M059J (cell line): ENCODE measurements at regions not wholly inside any gene's neighbourhood (a gene's known extent, or its start where the extent isn't known, plus 50 kb on each side); places are given as distances from the start of the nearest gene placed in this dataset.
A peak's percentile ranks its signal among the peaks of the same experiment; 100 is the strongest.

ENCODE experiments used
- DNase-seq: peaks from one replicate; pipeline ENCODE4 v3.0.0-alpha.2; 2012; ENCODE audit warnings: low read depth

DNA sequence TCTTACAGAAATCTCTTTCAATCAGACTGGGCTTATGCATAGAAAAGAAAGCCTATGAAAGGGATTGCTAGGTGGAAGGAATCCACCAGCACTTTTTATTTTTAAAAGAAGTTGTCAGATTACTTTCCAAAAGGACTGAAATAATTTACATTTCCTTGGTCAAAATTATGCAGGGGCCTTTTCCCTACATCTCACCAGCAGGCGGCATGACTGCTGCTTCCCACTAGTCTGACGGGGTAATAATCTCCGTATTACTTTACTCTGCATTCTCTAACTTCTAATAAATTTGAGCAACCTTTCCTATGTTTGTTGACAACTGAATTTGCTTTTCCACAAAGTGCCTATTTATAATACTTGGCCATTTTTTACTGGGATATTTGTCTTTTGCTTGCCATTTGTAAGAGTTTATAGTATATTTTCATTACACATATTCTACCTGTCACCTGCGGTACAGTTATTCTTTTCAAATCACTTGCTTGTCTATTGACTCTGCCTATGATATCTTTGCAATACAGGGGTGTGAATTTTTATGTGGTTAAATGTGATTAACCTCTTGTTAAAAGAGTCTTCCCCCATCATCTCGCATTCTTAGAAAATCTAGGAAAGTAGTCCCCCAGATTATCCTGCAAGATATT lies 51.9 kb upstream of the USP47 start:
- peak; percentile 54 for DNase-seq

DNA sequence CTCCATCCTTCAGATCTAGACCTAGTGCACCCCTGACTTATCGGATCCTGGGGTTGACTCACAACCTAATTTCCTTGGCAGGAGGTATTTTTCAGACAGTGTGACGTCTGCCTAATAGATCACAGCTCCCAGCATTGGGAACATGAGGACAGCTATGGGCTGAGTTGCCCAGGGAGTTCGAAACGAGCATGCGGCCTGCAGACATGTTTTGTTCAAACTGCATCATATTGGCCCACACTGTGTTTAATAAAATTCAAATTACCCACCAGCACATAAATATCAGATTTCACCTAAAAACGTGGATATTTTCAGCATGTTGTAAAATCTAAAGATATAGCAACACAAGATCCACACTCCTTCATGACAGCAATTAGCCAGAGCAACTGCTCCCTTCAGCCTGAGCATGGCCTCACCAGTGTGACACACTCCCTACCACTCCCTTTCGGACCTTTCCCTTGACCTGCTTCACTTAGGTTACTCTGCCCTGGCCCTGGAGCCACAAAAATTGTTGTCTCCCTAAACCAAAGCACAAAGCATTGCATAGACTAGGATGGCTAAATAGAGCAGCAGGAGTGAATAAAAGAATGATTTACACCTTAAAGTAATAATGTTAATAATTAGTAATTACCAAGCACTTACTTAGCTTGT lies 53.6 kb upstream of the USP47 start:
- no peak for DNase-seq

DNA sequence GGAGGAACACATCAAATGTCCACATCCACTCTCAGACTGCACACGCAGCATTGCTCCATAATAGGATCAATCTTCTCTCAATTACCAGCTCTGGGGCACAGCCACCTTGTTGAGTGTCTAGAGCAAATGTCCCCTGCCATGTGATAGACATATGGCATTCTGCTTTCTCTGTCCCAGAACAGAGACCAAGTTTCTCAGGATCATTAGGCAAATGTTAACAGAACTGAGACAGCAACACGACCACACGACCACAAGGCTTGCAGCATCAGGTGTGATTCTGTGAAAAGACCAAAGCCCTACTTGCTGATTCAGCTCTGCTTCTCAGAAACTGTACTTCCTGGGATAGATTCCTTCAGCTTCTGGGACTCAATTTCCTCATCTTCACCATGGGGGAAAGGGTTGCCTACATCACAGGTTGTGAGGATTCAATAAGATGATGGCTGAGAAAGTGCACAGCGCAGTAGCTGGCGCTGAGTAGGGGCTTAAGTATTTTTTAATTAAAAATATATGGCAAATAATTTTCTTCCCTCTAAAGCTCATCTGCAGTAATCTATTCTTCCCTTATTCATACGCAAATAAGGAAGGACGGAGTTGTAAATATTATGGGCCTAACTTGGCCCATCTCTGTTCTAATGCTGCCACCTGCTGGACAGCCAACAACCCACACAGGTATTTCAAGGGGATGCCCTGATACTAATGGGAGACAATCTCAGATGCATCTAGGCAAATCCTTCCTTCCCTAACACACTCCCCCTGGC lies 54.3 kb upstream of the USP47 start:
- peak; percentile 72 for DNase-seq

DNA sequence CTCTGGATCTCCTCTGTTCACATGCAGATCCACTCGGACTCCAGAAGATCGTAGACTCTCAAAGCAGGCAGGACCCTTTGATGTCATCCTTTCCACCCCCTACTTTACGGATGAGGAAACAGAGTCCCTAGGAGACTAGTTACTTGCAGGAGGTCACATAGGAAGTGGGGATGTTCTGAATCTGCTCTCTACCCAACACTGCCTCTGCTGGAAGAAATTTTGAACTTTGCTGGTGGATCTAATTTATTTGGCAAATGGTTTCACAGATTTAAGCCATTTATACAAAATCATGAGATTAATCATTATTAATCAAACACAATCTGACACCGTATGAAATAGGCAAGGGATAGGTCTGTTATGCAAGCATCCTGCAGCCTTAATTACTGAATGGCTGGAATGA lies 55.0 kb upstream of the USP47 start:
- peak; percentile 31 for DNase-seq

DNA sequence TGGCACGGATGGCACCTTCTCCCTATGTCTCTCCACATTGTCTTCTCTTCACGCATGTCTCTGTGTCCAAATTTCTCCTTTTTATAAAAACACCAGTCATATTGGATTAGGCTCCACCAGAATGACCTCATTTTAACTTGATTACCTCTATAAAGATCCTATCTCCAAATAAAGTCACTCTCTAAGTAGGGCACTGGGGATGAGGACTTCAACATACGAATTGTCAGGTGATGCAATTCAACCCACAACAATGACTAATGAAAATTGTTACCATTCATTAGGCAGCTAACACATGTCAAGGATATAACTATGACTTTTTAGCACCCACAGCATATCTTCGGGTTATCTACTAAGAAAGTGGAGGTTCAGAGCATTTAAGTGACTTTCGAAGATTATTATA lies 55.5 kb upstream of the USP47 start:
- peak; percentile 51 for DNase-seq

DNA sequence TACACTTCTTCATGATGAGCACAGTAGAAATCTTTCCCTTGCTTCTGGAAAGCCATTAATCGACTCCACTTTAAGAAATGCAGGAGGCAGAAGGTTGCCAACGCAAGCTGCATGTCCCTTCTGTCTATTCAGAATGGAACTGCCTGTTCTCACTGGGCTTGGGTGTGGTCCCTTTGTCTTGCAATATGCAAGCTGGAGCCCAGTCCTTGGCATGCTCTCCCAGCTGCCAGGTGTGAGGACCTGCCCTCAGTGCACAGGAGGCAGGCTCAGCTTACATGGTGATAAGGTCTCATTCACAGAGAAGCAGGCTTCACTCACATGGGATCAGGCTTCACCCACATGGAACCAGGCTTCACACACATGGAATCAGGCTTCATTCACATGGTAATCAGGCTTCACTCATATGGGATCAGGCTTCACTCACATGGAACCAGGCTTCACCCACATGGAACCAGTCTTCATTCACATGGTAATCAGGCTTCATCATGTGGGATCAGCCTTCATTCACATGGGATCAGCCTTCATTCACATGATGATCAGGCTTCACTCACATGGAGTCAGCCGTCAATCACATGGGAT lies 59.2 kb upstream of the USP47 start:
- no peak for DNase-seq

DNA sequence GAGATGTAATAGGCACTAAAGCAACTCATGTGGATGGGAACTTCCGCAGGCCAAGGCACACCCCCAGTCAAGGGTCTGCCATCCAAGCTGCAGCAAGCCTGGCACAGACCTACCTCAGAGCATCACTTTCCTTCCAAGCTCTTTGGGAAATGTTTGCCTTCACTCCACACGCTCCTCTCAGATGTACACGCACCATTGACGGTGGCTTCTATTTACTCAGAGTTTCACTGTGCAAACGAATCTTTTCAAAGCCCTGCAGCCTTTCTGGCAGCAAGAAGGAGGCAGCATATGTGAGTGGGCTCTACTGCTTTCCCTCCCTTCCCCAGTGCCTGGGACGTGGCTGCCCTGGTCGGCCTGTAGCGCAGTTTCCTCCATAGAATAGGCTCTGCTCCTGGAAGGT lies 60.9 kb upstream of the USP47 start:
- no peak for DNase-seq

DNA sequence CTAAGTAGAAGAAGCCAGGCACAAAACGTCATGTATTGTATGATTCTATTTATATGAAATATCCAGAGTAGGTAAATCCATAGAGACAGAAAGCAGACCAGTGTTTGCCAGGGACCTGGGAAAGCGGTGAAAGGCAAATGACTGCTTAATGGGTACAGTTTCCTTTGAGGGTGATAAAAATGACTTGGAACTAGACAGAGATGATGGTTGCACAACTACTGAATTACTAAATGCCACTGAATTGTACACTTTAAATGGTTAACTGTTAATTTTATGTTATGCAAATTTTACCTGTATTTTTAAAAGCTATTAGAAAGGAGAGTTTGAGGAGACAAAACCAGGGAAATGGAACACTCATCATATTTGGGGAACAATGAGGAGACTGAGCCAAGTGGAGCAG lies 61.8 kb upstream of the USP47 start:
- DNase-seq, result no peak

DNA sequence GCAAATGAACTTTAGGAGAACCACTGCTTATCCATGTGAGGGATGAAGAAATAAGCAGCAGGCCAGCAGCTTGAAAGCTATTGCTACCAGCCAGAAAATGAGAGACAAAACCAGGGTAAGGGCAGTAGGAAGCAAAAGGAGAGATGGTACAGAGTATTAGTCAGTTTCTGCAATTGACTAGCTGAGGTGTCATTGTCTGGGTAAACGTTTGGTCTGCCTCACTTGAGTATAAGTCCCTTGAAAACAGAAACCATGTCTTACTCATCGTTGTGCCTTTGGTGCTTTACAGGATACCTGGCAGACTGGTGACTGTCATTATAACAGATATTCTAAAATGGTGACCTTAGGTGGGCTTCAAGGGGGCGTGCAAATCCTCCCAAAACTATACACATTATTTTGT lies 63.9 kb upstream of the USP47 start:
- no peak for DNase-seq

DNA sequence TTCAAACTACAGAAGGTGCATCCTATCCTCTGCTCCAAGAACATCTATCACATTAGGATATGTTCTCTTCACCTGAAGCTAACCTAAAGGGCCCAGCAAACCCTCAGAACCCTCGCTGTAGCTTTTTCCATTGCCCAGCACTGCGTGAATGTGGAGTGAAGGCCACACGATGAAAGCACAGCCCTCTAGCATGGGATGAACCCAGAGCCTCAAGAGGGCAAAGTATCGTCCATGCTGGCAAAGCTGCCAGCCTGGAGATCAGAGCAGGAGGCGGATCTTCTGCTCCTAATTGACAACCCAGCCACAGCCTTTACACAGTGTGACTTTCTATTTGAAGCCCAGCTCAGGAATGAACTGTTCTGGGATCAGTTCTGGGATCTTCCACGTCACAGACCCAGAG lies 65.1 kb upstream of the USP47 start:
- DNase-seq, result no peak

DNA sequence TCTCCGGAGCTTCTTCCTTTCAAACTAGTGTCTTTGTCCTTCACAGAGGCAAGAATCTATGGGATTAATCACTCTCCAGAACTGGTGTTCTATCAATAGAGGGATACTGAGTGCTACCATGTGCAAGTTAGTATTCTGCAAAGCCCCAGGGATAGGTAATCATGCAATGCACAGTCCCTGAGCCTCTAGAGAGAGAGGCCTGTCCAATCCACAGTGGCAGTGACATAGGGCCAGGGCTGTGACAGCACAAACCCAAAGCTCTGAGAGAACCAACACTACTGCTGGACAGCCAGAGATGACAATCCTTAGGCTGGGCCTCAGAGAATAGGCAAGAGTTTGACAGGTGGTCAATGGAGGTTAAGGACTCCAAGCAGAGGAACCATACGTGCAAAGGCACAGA lies 66.8 kb upstream of the USP47 start:
- DNase-seq, result no peak

DNA sequence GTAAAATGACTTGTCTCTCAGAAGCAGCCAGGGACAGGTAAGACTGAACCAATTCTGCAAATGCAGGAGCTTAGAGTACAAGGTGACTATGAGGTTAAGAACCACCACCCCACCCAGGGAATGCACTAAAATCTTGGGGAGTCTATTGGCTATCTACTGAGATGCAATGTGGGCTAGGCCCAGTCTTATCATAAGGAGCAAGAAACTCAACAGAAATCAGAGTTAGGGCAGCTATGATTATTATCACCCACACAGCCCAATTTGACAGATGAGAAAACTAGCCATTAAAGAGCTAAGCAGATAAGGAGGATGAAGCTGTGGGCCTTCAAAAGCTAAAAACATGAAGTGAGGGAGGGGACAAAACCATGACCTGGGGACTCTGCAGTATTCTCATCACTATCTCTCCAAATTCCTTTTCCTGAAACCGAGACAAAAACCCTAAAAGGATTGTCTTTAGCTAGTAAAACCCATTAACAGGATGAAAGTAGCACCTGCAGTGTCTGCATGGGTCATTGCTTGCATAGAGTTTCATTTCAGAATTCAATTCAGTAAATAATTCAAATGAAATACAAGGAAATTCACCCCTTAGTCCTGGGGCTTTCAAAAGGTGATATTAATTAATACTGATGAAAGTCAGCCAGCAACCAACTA lies 68.8 kb upstream of the USP47 start:
- DNase-seq, result no peak

DNA sequence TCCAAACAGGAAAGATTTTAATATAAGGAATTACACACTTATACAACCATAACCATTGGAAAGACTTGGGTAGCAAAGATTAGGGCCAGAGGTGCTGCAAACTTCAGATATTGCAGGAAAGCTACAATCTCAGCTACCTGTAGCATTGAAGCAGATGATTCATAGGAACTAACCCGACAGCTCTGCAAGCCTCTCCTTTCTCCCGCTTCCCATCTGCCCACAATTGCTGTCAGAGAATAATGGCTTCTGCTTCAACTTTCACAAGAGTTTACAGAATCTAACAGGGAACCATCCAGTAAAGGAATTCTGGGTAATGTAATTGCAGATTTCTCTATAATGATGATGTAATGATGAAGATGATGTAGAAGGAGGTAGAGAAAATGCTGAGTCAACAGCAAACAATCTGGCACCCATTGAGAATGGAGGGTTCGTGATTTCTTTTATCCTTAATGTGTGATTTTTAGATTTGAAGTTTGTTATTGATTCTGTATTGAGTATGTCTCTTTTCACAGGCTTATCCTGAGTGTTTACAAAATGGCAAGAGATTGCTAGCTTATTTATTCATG lies 70.8 kb upstream of the USP47 start:
- no peak for DNase-seq

DNA sequence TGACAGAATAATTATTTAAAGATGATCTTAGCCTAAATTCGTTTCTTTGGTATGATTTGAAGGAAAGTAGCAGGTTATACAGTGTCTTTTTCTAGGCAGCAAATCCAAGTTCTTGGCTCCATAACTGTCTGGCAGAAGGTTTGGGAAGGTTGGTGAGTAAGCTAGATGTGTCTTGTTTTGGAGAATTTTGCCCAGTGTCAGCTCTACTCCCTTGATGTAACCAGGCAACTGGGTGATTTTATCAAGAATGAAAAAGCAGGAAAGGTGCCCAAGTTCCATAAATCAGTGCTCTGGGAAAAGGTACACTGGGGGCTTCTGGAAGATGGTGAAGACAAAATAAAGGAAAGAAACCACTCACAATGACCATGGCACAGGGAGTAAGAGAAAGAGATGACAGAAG lies 71.5 kb upstream of the USP47 start:
- DNase-seq, result no peak

DNA sequence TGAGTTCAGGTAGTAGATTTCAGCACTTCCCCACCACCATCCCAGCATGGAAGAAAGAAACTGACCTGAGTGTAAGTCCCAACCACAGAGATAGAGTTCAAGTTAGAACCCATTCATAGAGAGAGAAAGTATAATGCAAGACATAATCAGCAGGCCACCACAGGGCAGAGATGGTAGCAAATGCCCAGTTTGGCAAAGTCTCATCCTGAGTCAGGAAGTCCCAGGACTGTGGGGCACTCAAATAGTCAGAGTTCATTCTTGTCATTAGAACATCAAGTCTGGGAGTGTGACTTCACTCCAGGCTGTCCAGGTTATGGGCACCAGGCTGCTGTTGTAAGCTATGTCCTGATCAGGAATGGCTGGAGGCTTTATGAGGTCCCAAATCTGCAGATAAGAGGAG lies 72.0 kb upstream of the USP47 start:
- no peak for DNase-seq

DNA sequence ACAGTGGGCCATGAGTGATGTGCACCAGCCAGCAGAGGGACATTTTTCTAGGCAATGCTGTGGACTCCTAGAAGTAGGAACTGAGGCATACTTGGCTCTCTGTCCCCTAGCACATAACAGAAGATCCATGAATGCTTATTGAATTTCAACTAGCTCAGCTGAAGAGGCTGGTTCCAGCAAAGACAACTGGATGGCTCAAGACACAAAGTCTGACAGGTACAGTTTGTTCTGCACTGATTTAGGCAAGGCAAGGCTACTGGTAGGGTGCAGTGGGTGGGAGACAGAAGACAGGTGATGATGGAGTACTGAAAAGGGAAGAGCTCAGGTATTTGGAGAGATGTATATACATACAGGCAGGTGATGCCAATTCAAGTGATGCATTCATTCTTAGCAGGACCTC lies 72.4 kb upstream of the USP47 start:
- no peak for DNase-seq

DNA sequence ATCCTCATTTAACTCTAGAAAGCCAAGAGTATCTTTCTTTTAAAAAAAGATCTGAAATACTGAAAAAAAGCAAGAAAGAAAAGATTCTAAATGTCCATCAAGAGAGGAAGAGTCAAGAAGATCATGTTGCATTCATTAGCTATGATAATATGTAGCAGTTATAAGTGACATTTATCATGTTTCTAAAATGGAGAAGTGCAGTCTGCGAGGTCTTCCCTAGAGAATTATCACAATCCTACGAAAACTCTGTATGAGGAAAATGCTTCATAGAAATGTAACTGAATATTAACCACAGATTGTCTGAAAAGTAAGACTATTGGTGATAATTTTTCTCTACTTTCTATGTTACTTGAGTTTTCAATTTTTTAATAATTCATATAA lies 77.4 kb upstream of the USP47 start:
- no peak for DNase-seq

DNA sequence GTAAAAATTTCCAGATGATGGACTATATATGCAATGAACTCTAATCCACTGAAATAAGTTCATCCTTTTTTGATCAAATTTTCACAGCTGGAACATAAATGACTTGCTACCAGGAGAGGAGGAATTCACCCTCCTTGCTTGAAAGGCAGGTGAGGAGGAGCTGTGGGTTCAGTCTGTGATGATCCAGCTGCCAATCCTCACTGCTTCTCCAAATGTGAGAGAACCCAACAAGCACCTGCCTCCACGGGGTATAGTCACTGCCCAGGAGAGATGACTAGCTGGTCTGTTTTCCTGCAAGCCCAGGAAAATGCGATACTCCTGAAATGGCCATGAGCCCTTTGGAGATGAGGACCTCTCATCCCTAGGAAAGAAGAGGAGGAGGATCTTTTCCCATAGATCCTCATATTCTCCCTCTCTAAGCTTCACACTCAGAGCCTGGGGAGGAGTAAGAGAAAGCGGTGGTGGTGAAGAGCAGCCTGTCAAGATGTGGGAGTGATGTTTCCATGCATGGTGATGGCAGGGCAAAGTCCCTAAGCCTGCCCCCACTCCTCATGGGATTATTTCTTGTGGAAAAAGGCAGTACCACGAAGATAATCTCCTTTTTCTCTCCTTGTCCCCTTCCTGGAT lies 77.9 kb upstream of the USP47 start:
- no peak for DNase-seq

DNA sequence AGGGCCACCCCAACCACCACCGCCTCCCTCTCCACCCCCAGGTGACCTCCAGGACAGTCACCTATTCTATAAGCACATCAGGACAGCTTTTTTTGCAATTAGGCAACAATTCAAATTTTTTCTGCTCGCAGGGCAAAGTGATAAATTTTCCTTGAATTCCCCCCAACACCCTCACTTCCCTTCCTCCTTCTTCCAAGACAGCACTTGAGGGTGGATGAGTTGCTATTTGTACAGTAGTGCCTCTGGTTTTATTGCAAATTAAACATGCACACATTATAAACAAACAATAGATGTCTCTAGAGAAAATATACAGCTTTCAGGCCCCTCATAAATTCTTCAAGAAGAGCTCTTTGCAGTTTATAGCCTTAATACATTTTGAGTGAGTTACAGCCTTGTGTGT lies 80.9 kb upstream of the USP47 start:
- DNase-seq, result no peak

DNA sequence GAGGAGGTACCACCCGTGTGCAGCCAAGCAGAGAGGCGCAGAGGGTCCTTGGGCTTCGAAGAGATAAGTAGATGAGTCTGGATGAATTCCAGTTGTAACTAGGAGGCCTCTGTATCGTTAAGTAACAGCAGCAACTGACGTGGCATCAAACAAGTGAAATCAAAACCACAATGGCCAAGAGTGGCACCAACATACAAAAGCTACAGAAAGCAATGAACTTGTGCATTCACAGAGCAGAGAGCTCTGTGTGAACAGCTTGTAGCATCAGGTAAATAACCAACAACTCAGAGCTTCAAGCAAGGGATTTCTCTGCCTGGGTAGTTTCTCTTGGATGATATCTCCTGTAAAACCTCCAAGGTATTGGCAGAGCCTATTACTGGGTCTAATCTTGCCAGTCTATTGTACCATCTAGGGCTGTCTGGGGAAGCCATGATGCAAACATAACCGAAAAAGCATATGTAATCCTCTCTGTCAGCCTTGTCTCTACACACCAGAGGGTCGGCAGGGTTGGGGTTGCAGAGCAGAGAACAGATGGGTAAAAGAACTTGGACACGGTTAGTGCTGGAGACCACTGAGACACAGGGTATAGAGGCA lies 83.1 kb upstream of the USP47 start:
- DNase-seq, result no peak

DNA sequence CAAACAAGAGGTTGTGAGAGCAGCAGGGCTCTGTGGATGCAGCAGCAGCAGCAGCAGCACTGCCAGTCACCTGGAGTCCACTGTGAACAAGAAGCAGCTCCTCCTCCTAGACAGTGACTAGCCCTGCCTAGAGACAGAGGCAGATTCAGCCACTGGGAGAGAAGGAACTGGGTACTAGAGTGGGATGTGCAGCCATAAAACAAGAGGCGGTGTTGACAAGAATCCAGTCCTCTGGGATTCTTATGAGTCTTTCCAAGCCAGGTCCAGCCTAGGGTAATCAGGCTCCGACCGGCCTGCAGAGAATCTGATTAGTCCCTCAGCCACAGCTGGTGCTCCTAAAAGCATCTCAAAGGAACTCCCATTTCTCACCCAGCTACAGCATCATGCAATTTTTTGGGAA lies 83.9 kb upstream of the USP47 start:
- DNase-seq, result no peak
